NCI-H2171 treated with DMSO at 0.1 percent for 48 hours (cell line): ENCODE measurements at regions not wholly inside any gene's neighbourhood (a gene's known extent, or its start where the extent isn't known, plus 50 kb on each side); places are given as distances from the start of the nearest gene placed in this dataset.
"Not testable (repeated sequence)": the region's sequence is repeated elsewhere in the genome, so short reads cannot be mapped to it uniquely, and the experiment has no call there.

Experiments used
- DNase-seq: peaks from one replicate; lab custom pipeline; 2025; lab: John Stamatoyannopoulos, UW

GRCh38 chr10:113495553-113495952 is 57.3 kb upstream of the HABP2 start:
- DNase-seq: no peak

GRCh38 chr10:113496111-113497109 is 56.4 kb upstream of the HABP2 start:
- no peak for DNase-seq

- DNase-seq: no peak
These were observed 55.7 kb upstream of the HABP2 start for GRCh38 chr10:113497198-113497597.

GRCh38 chr10:113498997-113499396 is 53.9 kb upstream of the HABP2 start:
- no peak for DNase-seq

GRCh38 chr10:113499806-113500205 is 53.0 kb upstream of the HABP2 start:
- no peak for DNase-seq

- not testable (repeated sequence) for DNase-seq
These were observed 51.8 kb upstream of the HABP2 start for GRCh38 chr10:113501031-113501430.
